IMR-90 (cell line): ENCODE measurements at regions not wholly inside any gene's neighbourhood (a gene's known extent, or its start where the extent isn't known, plus 50 kb on each side); places are given as distances from the start of the nearest gene placed in this dataset.

Experiments used
- BHLHE40 ChIP-seq: fragments of 150-350 bp; IDR thresholded peaks from 2 replicates; pipeline ENCODE4 v1.6.1; 2016; ENCODE audit warnings: mild to moderate bottlenecking, low read depth, low read length
- CTCF ChIP-seq: conservative IDR thresholded peaks from 2 replicates; pipeline ENCODE4 v1.5.1; 2012; ENCODE audit warnings: mild to moderate bottlenecking, low read depth, low read length, improper control_type of control experiment
- FOS ChIP-seq: fragments of 150-350 bp; IDR thresholded peaks from 2 replicates; pipeline ENCODE4 v1.6.1; 2016; ENCODE audit warnings: low read depth, low read length
- MAFK ChIP-seq: IDR thresholded peaks from 2 replicates; pipeline ENCODE4 v1.6.1; 2012; ENCODE audit warnings: low read depth, low read length, improper control_type of control experiment
- NFE2L2 ChIP-seq: fragments of 150-350 bp; IDR thresholded peaks from 2 replicates; pipeline ENCODE4 v1.6.1; 2016; ENCODE audit warnings: low read depth, mild to moderate bottlenecking, low read length
- POLR2A ChIP-seq: IDR thresholded peaks from 2 replicates; pipeline ENCODE4 v1.6.1; 2012; ENCODE audit warnings: mild to moderate bottlenecking, low read depth, low read length
- RAD21 ChIP-seq: IDR thresholded peaks from 2 replicates; pipeline ENCODE4 v1.6.1; 2012; ENCODE audit warnings: low read length, improper control_type of control experiment
- USF2 ChIP-seq: fragments of 150-350 bp; IDR thresholded peaks from 2 replicates; pipeline ENCODE4 v1.6.1; 2017; ENCODE audit warnings: mild to moderate bottlenecking, antibody characterized with exemption, low read length, low read depth

GRCh38 chr1:99550198-99550597, 95.7 kb upstream of the PALMD start:
- TF ChIP-seq POLR2A (no peak), CTCF (no peak), BHLHE40 (no peak), USF2 (no peak), MAFK (no peak), NFE2L2 (no peak), RAD21 (no peak), FOS (no peak)
